Type B pancreatic cell (in vitro differentiated cells): ENCODE measurements at regions not wholly inside any gene's neighbourhood (a gene's known extent, or its start where the extent isn't known, plus 50 kb on each side); places are given as distances from the start of the nearest gene placed in this dataset.

Experiments used
- DNase-seq: peaks from one replicate; pipeline ENCODE4 v3.0.0; 2021; ENCODE audit warnings: mixed read lengths; ENCODE audit not compliant: unreplicated experiment; ENCODE audit errors: extremely low spot score
- H3K27ac Mint-ChIP-seq: 2 replicates; pipeline ENCODE4 v1.8.0; 2021; ENCODE audit warnings: mild to moderate bottlenecking, mixed read lengths
- H3K27me3 Mint-ChIP-seq: 2 replicates; pipeline ENCODE4 v1.8.0; 2021; ENCODE audit warnings: mixed read lengths
- H3K36me3 Mint-ChIP-seq: 2 replicates; pipeline ENCODE4 v1.8.0; 2021; ENCODE audit warnings: mixed read lengths
- H3K4me1 Mint-ChIP-seq: one replicate; pipeline ENCODE4 v1.8.0; 2021; ENCODE audit warnings: mixed read lengths; ENCODE audit not compliant: unreplicated experiment
- H3K4me3 Mint-ChIP-seq: 2 replicates; pipeline ENCODE4 v1.8.0; 2021; ENCODE audit warnings: mild to moderate bottlenecking, mixed read lengths
- H3K9me3 Mint-ChIP-seq: 2 replicates; pipeline ENCODE4 v1.8.0; 2021; ENCODE audit warnings: mixed read lengths
- CTCF ChIP-seq: fragments of 200-600 bp; sonication (generic); conservative IDR thresholded peaks from 2 replicates; pipeline ENCODE4 v1.5.0; 2021; ENCODE audit warnings: antibody characterized with exemption, mild to moderate bottlenecking

GRCh38 chr4:26004290-26004689 lies 90.3 kb downstream of the SMIM20 start:
- H3K27ac Mint-ChIP-seq: no peak overlapping the region
- TF ChIP-seq CTCF: no peak

DNA sequence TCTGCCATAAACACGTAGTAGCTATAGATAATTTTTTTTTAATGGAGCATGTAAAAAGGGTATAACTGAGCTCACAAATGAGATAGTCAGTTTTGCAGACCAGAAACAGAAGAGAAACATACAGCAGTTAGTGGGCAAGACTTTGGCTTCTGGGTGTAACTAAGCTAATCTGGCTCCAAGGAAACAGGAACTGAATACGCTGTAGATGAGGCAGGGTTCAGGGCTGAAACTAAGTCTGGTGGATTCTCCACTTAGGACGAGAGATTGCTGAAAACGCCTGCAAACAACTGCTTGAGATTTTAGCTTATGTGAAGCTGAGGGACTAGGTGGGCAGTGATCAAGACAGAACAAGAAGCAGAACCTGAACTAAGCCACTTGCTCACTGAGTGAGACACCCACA lies 91.7 kb downstream of the SMIM20 start:
- H3K27me3 Mint-ChIP-seq: peaks cover 13% of the 10 kb centered on the region
- H3K4me1 Mint-ChIP-seq: no peaks in the 10 kb centered on the region
- H3K4me3 Mint-ChIP-seq: no peak overlapping the region
- no peak for TF ChIP-seq CTCF
- no peaks in the 10 kb centered on the region for H3K36me3 Mint-ChIP-seq
- DNase-seq: no peak
- no peak overlapping the region for H3K27ac Mint-ChIP-seq
- no peaks in the 10 kb centered on the region for H3K9me3 Mint-ChIP-seq

More at GRCh38 chr4:26004290-26004689, 90.3 kb downstream of the SMIM20 start:
- Mint-ChIP-seq H3K4me1 (no peaks in the 10 kb centered on the region), H3K9me3 (no peaks in the 10 kb centered on the region), H3K36me3 (no peaks in the 10 kb centered on the region), H3K4me3 (no peak overlapping the region), H3K27me3 (peaks cover 8% of the 10 kb centered on the region)
- no peak for DNase-seq

GRCh38 chr4:26008737-26009136 lies 94.7 kb downstream of the SMIM20 start:
- Mint-ChIP-seq H3K36me3 (no peaks in the 10 kb centered on the region), H3K4me1 (no peaks in the 10 kb centered on the region), H3K27ac (no peak overlapping the region), H3K9me3 (no peaks in the 10 kb centered on the region), H3K4me3 (no peak overlapping the region), H3K27me3 (peaks cover 29% of the 10 kb centered on the region)
- DNase-seq: no peak
- no peak for TF ChIP-seq CTCF

- DNase-seq: no peak
- Mint-ChIP-seq H3K27ac (no peak overlapping the region), H3K9me3 (no peaks in the 10 kb centered on the region), H3K27me3 (peaks cover 30% of the 10 kb centered on the region), H3K4me3 (no peak overlapping the region), H3K4me1 (no peaks in the 10 kb centered on the region), H3K36me3 (no peaks in the 10 kb centered on the region)
- no peak for TF ChIP-seq CTCF
These were observed 95.5 kb downstream of the SMIM20 start for GRCh38 chr4:26009502-26009901.

- H3K9me3 Mint-ChIP-seq: no peaks in the 10 kb centered on the region
- H3K27ac Mint-ChIP-seq: no peak overlapping the region
- H3K4me1 Mint-ChIP-seq: no peaks in the 10 kb centered on the region
- TF ChIP-seq CTCF: no peak
- no peak overlapping the region for H3K4me3 Mint-ChIP-seq
- no peaks in the 10 kb centered on the region for H3K36me3 Mint-ChIP-seq
- no peak for DNase-seq
- peaks cover 29% of the 10 kb centered on the region for H3K27me3 Mint-ChIP-seq
These were observed 96.3 kb downstream of the SMIM20 start for GRCh38 chr4:26010304-26010703.

- no peak for TF ChIP-seq CTCF
- Mint-ChIP-seq H3K9me3 (no peaks in the 10 kb centered on the region), H3K4me3 (no peak overlapping the region), H3K4me1 (no peaks in the 10 kb centered on the region), H3K27me3 (peaks cover 25% of the 10 kb centered on the region), H3K27ac (no peak overlapping the region), H3K36me3 (no peaks in the 10 kb centered on the region)
- DNase-seq: no peak
These were observed 99.6 kb downstream of the SMIM20 start for GRCh38 chr4:26013629-26014028.
